Activated CD8-positive, alpha-beta memory T cell treated with anti-CD3 and anti-CD28 coated beads, Interleukin-2, amount 10 ng/mL, durations not matched to agents 7 days and 5 days (primary cell): ENCODE measurements at regions not wholly inside any gene's neighbourhood (a gene's known extent, or its start where the extent isn't known, plus 50 kb on each side); places are given as distances from the start of the nearest gene placed in this dataset.

Source experiments
- ATAC-seq: fragments of 150-1000 bp; cut with Tn5 transposase; one replicate; pipeline ENCODE4 v1.10.0; 2021; ENCODE audit warnings: moderate library complexity
- CTCF ChIA-PET: fragments of 350-600 bp; sonication (Branson Sonifier 250); formaldehyde crosslinking; loops from one replicate; lab custom pipeline; 2021; ENCODE audit warnings: antibody characterized with exemption; lab: Charles Lee
- DNase-seq: peaks from one replicate; pipeline ENCODE4 v3.0.0-alpha.2; 2020
- H3K27ac Mint-ChIP-seq: one replicate; pipeline ENCODE4 v1.8.0; 2021; ENCODE audit warnings: mild to moderate bottlenecking, mixed read lengths
- H3K27me3 Mint-ChIP-seq: one replicate; pipeline ENCODE4 v1.8.0; 2021; ENCODE audit warnings: mixed read lengths
- H3K36me3 Mint-ChIP-seq: one replicate; pipeline ENCODE4 v1.8.0; 2021; ENCODE audit warnings: mild to moderate bottlenecking, mixed read lengths
- H3K4me1 Mint-ChIP-seq: one replicate; pipeline ENCODE4 v1.8.0; 2021; ENCODE audit warnings: mixed read lengths
- H3K4me3 Mint-ChIP-seq: one replicate; pipeline ENCODE4 v1.8.0; 2021; ENCODE audit warnings: mild to moderate bottlenecking, moderate library complexity, mixed read lengths
- H3K9me3 Mint-ChIP-seq: one replicate; pipeline ENCODE4 v1.8.0; 2022; ENCODE audit warnings: low read depth, mixed read lengths

DNA sequence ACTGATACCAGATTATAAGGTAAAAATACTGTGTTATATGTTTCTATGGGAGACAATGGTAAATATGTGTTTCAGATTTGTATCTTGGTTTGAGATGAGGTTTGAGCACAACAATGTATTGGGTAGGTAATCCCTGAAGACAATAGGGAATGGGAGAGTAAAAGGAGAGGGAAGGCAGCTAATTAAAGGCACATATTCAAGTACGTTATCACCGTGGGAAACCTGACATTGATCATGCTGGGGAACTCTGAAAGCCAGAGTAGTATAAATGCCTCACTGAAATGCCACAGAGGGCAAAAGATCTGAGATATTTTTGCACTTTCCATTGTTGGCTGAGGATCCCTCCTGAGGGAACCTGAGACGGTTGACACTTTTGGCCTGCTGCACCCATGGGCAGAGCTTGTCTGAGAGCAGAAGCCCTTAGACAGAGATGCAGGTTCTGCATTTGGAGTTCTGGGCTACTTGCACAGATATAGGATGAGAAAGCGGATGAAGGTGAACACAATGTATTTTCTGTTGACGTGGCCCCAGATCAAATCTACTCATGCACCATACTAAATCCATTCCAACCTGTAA is 506.7 kb downstream of the PCDH18 start:
- Mint-ChIP-seq H3K27me3 (no peaks in the 10 kb centered on the region), H3K9me3 (peaks cover 10% of the 10 kb centered on the region), H3K4me1 (no peaks in the 10 kb centered on the region), H3K27ac (no peak overlapping the region), H3K36me3 (no peaks in the 10 kb centered on the region), H3K4me3 (no peak overlapping the region)
- CTCF ChIA-PET, result no interaction called here
- ATAC-seq (no peak), DNase-seq (no peak)

DNA sequence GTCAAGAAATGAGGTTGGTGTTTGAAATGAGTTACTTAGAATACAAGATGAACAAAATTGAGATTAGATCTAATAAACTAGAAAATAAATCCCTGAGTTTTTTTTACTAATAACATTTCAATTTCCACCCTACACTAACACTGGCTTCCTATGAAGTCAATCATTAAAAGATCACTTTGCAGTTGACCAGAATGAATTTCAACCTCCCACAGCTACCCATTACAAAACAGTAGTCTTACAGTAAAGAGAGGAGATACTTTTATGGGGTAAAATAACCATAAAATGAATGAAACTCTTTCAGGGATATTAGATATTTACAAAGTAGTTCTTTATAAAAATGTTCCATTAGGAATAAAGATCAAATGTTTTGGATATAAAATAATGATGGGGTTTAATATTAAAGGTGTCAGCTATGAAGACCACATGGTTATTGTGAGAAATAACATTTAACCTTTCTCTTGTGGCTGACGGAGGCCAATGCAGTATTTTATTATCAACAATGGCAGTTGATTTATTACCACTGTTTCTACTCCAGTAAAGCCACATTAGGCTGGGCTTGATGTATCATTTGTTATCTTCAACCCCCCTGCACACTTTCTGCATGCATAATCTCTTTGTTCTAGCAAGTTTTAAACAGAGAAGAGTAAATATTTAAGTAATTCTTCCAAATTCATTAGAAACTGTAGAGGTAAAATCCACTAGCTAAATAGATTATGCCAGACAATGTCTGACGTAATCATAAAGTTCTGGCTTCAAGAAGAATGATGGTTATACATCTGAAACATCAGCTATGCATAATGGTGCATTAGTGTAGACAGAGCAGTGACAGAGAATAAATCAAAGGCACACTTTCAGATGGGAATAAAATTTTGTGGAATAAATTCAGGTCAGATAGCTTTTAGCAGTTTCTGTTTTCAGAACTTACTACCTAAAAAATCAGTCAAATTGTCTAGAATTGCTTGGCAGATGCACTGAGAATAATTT is 516.6 kb downstream of the PCDH18 start:
- ATAC-seq (no peak), DNase-seq (no peak)
- Mint-ChIP-seq H3K4me3 (no peak overlapping the region), H3K36me3 (no peaks in the 10 kb centered on the region), H3K27ac (no peak overlapping the region), H3K9me3 (no peaks in the 10 kb centered on the region), H3K27me3 (no peaks in the 10 kb centered on the region), H3K4me1 (no peaks in the 10 kb centered on the region)
- CTCF ChIA-PET, result no interaction called here

DNA sequence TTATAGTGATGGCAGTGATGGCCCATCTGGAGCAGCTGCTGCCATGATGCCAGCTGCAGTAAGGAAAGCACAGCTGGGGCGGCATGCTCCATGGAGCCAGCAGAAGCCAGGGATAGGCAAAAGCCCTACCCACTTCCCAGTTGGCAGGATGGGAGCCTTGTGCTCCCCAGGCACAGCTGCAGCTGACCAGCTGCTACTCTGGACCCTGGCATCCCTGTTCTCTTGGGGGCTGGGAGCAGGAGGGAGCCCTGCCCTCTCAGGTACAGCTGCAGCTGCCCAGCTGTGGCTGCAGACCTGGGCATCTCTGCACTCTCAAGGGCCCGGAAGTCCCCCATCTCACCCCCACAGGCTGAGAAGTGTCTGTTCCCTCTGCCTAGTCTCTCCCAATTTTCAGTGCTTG is 531.9 kb downstream of the PCDH18 start:
- CTCF ChIA-PET, result no interaction called here
- Mint-ChIP-seq H3K36me3 (no peaks in the 10 kb centered on the region), H3K9me3 (peaks cover 4% of the 10 kb centered on the region), H3K4me1 (no peaks in the 10 kb centered on the region), H3K27ac (no peak overlapping the region), H3K27me3 (no peaks in the 10 kb centered on the region), H3K4me3 (no peak overlapping the region)
- ATAC-seq (no peak), DNase-seq (no peak)

DNA sequence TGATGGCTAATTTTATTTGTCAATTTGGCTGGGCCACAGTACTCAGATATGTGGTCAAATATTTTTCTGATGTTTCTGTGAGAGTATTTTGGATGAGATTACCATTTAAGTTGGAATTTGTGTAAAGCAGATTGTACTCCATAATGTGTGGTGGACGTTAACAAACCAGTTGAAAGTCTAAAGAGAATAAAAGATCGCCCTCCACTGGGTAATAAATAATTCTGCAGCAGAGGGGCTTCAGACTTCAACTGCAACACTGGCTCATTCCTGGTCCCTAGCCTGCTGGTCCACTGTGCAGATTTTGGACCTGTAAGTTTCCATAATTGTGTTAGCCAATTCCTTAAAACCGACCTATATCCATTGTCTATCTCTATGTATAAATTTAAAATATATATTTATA is 540.3 kb downstream of the PCDH18 start:
- DNase-seq (no peak), ATAC-seq (no peak)
- Mint-ChIP-seq H3K4me3 (no peak overlapping the region), H3K36me3 (no peaks in the 10 kb centered on the region), H3K27me3 (no peaks in the 10 kb centered on the region), H3K9me3 (no peaks in the 10 kb centered on the region), H3K27ac (no peak overlapping the region), H3K4me1 (no peaks in the 10 kb centered on the region)
- CTCF ChIA-PET, result no interaction called here

- no peak overlapping the region for H3K4me3 Mint-ChIP-seq
- CTCF ChIA-PET, result no interaction called here
- no peaks in the 10 kb centered on the region for H3K9me3 Mint-ChIP-seq
- H3K36me3 Mint-ChIP-seq, result no peaks in the 10 kb centered on the region
- H3K27me3 Mint-ChIP-seq, result no peaks in the 10 kb centered on the region
- H3K4me1 Mint-ChIP-seq, result no peaks in the 10 kb centered on the region
- no peak overlapping the region for H3K27ac Mint-ChIP-seq
- no peak for DNase-seq
- ATAC-seq, result no peak
These were observed 546.6 kb downstream of the PCDH18 start for GRCh38 chr4:136985683-136986082.

- H3K4me3 Mint-ChIP-seq, result no peak overlapping the region
- H3K4me1 Mint-ChIP-seq, result no peaks in the 10 kb centered on the region
- DNase-seq, result no peak
- H3K27ac Mint-ChIP-seq, result no peak overlapping the region
- H3K27me3 Mint-ChIP-seq, result no peaks in the 10 kb centered on the region
- peaks cover 2% of the 10 kb centered on the region for H3K9me3 Mint-ChIP-seq
- CTCF ChIA-PET, result no interaction called here
- no peaks in the 10 kb centered on the region for H3K36me3 Mint-ChIP-seq
- no peak for ATAC-seq
These were observed 565.2 kb downstream of the PCDH18 start for GRCh38 chr4:136967069-136967468.

GRCh38 chr4:136965478-136965877 is 566.8 kb downstream of the PCDH18 start:
- DNase-seq, result no peak
- peaks cover 2% of the 10 kb centered on the region for H3K9me3 Mint-ChIP-seq
- H3K4me3 Mint-ChIP-seq, result no peak overlapping the region
- no peak overlapping the region for H3K27ac Mint-ChIP-seq
- H3K36me3 Mint-ChIP-seq, result no peaks in the 10 kb centered on the region
- CTCF ChIA-PET, result no interaction called here
- no peaks in the 10 kb centered on the region for H3K27me3 Mint-ChIP-seq
- H3K4me1 Mint-ChIP-seq, result no peaks in the 10 kb centered on the region
- no peak for ATAC-seq

DNA sequence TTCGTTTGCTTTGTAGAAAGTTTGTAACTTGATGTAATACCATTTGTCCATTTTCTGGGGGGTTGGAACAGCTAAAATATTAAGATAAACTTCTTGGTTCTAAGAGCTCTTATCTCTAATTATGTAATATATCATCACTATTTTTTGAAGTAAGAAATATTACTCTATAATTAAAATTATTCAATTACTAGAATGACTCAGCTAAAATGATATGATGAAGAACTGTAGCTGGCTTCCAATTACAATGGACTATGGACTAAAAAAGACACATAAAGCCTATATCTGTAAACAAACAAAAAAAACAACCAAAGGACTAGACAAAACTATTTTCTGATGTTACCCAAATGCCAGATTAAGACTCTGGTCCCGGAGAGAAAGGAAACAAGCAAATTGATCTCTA is 569.4 kb downstream of the PCDH18 start:
- ATAC-seq, result no peak
- H3K4me3 Mint-ChIP-seq, result no peak overlapping the region
- H3K27ac Mint-ChIP-seq, result no peak overlapping the region
- CTCF ChIA-PET, result no interaction called here
- H3K27me3 Mint-ChIP-seq, result no peaks in the 10 kb centered on the region
- DNase-seq, result no peak
- no peaks in the 10 kb centered on the region for H3K9me3 Mint-ChIP-seq
- no peaks in the 10 kb centered on the region for H3K4me1 Mint-ChIP-seq
- no peaks in the 10 kb centered on the region for H3K36me3 Mint-ChIP-seq

DNA sequence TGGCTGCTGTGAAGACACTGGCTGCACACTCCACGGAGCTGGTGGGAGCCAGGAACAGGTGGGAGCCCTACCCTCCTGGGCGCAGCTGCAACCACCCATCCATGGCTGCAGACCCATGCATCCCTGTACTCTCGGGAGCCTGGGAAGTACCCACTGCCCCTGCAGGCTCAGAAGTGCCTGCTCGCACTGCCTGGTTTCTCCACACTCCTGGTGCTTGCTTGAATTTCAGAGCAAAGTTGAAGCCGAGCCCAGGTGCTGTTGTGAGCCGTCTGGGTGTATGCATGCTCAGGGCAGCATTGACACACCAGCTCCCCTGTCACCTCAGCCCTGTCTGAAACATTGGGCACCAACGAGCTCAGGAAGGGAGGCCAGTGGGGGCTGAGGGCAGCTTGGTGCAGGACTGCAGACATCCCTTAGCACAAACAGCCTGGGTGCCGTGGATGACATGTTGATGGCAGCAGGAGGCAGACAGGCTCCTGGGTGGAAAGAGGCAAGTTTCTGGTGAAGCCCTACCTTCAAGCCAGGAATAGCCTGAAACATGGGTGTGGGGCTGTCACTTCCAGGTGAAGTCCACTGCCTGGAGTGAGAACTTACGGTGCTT is 585.9 kb downstream of the PCDH18 start:
- no peak overlapping the region for H3K27ac Mint-ChIP-seq
- DNase-seq (no peak), ATAC-seq (no peak)
- no peaks in the 10 kb centered on the region for H3K27me3 Mint-ChIP-seq
- H3K36me3 Mint-ChIP-seq, result no peaks in the 10 kb centered on the region
- H3K4me3 Mint-ChIP-seq, result no peak overlapping the region
- H3K4me1 Mint-ChIP-seq, result no peaks in the 10 kb centered on the region
- CTCF ChIA-PET, result no interaction called here
- H3K9me3 Mint-ChIP-seq, result peaks cover 6% of the 10 kb centered on the region

- H3K27me3 Mint-ChIP-seq, result no peaks in the 10 kb centered on the region
- H3K36me3 Mint-ChIP-seq, result no peaks in the 10 kb centered on the region
- H3K9me3 Mint-ChIP-seq, result peaks cover 4% of the 10 kb centered on the region
- no peak overlapping the region for H3K27ac Mint-ChIP-seq
- H3K4me3 Mint-ChIP-seq, result no peak overlapping the region
- CTCF ChIA-PET, result no interaction called here
- ATAC-seq (no peak), DNase-seq (no peak)
- no peaks in the 10 kb centered on the region for H3K4me1 Mint-ChIP-seq
These were observed 592.5 kb downstream of the PCDH18 start for GRCh38 chr4:136939781-136940180.

GRCh38 chr4:136935871-136936270 is 596.4 kb downstream of the PCDH18 start:
- H3K4me3 Mint-ChIP-seq, result no peak overlapping the region
- no peaks in the 10 kb centered on the region for H3K36me3 Mint-ChIP-seq
- no peak for DNase-seq
- CTCF ChIA-PET, result no interaction called here
- no peak overlapping the region for H3K27ac Mint-ChIP-seq
- ATAC-seq, result no peak
- no peaks in the 10 kb centered on the region for H3K4me1 Mint-ChIP-seq
- no peaks in the 10 kb centered on the region for H3K27me3 Mint-ChIP-seq
- H3K9me3 Mint-ChIP-seq, result peaks cover 2% of the 10 kb centered on the region

DNA sequence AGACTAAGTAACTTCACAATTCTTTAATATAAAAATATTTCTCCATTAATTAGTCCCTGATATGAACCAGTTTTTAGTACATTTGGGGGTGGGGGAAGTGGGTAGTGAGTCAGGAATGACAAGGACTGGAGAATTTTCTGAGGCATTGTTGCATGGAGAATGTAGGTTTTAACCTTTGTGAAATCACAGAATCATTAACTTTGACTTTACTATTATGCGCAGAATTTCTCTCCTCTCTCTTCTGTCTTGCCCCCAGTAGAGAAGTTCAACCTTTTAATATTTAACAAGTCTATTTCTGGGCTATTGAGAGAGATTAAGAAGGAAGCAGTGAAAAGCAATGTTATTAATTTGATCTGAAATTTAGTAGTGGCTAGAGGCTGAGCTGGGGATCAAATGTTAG is 597.0 kb downstream of the PCDH18 start:
- DNase-seq (no peak), ATAC-seq (no peak)
- Mint-ChIP-seq H3K36me3 (no peaks in the 10 kb centered on the region), H3K9me3 (peaks cover 2% of the 10 kb centered on the region), H3K27me3 (no peaks in the 10 kb centered on the region), H3K27ac (no peak overlapping the region), H3K4me3 (no peak overlapping the region), H3K4me1 (no peaks in the 10 kb centered on the region)
- CTCF ChIA-PET, result no interaction called here

- no peaks in the 10 kb centered on the region for H3K27me3 Mint-ChIP-seq
- CTCF ChIA-PET, result no interaction called here
- ATAC-seq (no peak), DNase-seq (no peak)
- H3K4me1 Mint-ChIP-seq, result no peaks in the 10 kb centered on the region
- no peak overlapping the region for H3K4me3 Mint-ChIP-seq
- no peaks in the 10 kb centered on the region for H3K36me3 Mint-ChIP-seq
- no peak overlapping the region for H3K27ac Mint-ChIP-seq
- H3K9me3 Mint-ChIP-seq, result peaks cover 2% of the 10 kb centered on the region
These were observed 597.7 kb downstream of the PCDH18 start for GRCh38 chr4:136934601-136935000.

DNA sequence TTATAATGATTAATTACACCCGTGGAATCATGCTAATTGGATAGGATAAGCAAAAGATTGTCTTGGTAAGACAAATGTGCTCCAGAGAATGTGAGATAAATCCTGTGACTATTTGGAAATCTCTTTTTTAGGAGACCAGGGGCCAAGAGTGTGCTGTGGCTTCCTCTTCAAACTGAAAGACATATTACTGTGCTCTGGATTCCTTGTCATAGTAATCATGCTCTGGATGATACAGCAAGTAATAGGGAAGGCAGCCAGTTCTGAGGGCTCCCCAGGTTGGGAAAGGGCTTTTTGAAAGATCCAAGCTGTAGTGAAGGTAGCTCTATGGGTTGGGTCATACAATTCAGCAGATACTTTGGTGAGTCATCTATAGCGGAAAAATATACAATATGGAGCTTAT is 600.5 kb downstream of the PCDH18 start:
- Mint-ChIP-seq H3K4me1 (no peaks in the 10 kb centered on the region), H3K27ac (no peak overlapping the region), H3K36me3 (no peaks in the 10 kb centered on the region), H3K4me3 (no peak overlapping the region), H3K27me3 (no peaks in the 10 kb centered on the region), H3K9me3 (peaks cover 10% of the 10 kb centered on the region)
- CTCF ChIA-PET, result no interaction called here
- DNase-seq (no peak), ATAC-seq (no peak)
